K562 (cell line): ENCODE measurements at regions not wholly inside any gene's neighbourhood (a gene's known extent, or its start where the extent isn't known, plus 50 kb on each side); places are given as distances from the start of the nearest gene placed in this dataset.

Source experiments
- ATAC-seq: fragments of 200-7000 bp; cut with Tn5 transposase; 3 replicates; pipeline ENCODE4 v1.9.1; 2020; ENCODE audit warnings: moderate library complexity
- BruUV-seq: library from RNA; stranded (reverse); fragments of 400-500 nt; replicated peaks from 2 replicates; lab custom pipeline; 2021; lab: Mats Ljungman, UMichigan
- CTCF ChIA-PET: fragments of 300-600 bp; formaldehyde crosslinking; extraction: SDS; loops from one replicate; lab custom pipeline; 2021; ENCODE audit warnings: low intra/inter-chr PET ratio; lab: Yijun Ruan, JAX
- POLR2A ChIA-PET: fragments of 300-600, 350-650 bp; sonication (Branson Sonifier 250); formaldehyde crosslinking; extraction: SDS; loops from one replicate; lab custom pipeline; 2021; ENCODE audit warnings: antibody characterized with exemption, inconsistent platforms; lab: Yijun Ruan, JAX
- DNase-seq, 4 experiments: peaks; one replicate each; pipeline versions ENCODE4 v3.0.0 to v3.0.0-alpha.2; 2011 to 2018; ENCODE audit warnings: low spot score in 3 of 4, mixed read lengths in 3 of 4; ENCODE audit errors: extremely low read depth in 1 of 4
- FAIRE-seq: peaks from 2 replicates; lab custom pipeline; 2011; peaks lifted over from hg19 to GRCh38; lab: Jason Lieb, UNC
- H2AFZ ChIP-seq: 2 replicates; pipeline ENCODE4 v1.6.0; 2011; ENCODE audit warnings: low read depth, low read length, control low read depth, inconsistent platforms
- H3K27ac ChIP-seq: fragments of 200-600 bp; 3 replicates; pipeline ENCODE4 v1.8.0; 2011; ENCODE audit warnings: low read depth, mild to moderate bottlenecking, control low read depth, inconsistent platforms, low read length, moderate library complexity, mixed read lengths; ENCODE audit errors: extremely low read depth
- H3K27me3 ChIP-seq, 2 experiments: fragments of 300-600 bp in 1 of 2; 2 replicates in 1 of 2; 3 replicates in 1 of 2; pipeline versions ENCODE4 v1.6.0 to v1.8.0; 2011; ENCODE audit warnings: inconsistent platforms in 2 of 2, low read length in 2 of 2, mild to moderate bottlenecking in 1 of 2, mixed read lengths in 1 of 2, moderate library complexity in 1 of 2; ENCODE audit not compliant: control insufficient read depth in 2 of 2, insufficient read depth in 2 of 2
- H3K36me3 ChIP-seq: fragments of 300-600 bp; 3 replicates; pipeline ENCODE4 v1.8.0; 2011; ENCODE audit warnings: mild to moderate bottlenecking, low read length, inconsistent platforms; ENCODE audit not compliant: control insufficient read depth, insufficient read depth
- H3K4me1 ChIP-seq, 2 experiments: fragments of 200-600 bp in 1 of 2; replicated peaks in 1 of 2; 2 replicates in 1 of 2; 3 replicates in 1 of 2; pipeline versions ENCODE4 v1.5.1 to v1.8.0; 2011; ENCODE audit warnings: inconsistent platforms in 2 of 2, low read length in 2 of 2, mild to moderate bottlenecking in 1 of 2, mixed read lengths in 1 of 2, moderate library complexity in 1 of 2; ENCODE audit not compliant: control insufficient read depth in 2 of 2, insufficient read depth in 2 of 2
- H3K4me2 ChIP-seq: 2 replicates; pipeline ENCODE4 v1.6.1; 2011; ENCODE audit warnings: low read length, control low read depth, inconsistent platforms, mixed read lengths; ENCODE audit not compliant: insufficient read depth
- H3K4me3 ChIP-seq: fragments of 200-600 bp; sonication (generic), shearing (Covaris generic); 2 replicates; pipeline ENCODE4 v1.5.1; 2016; ENCODE audit warnings: control low read depth, inconsistent platforms
- H3K79me2 ChIP-seq: fragments of 200-600 bp; 3 replicates; pipeline ENCODE4 v1.8.0; 2011; ENCODE audit warnings: low read length, inconsistent platforms; ENCODE audit not compliant: control insufficient read depth, insufficient read depth
- H3K9ac ChIP-seq, 2 experiments: 2 replicates each; pipeline versions ENCODE4 v1.6.0 to v1.6.1; 2011; ENCODE audit warnings: low read depth in 2 of 2, low read length in 2 of 2, control low read depth in 1 of 2, inconsistent platforms in 1 of 2, mild to moderate bottlenecking in 1 of 2, mixed read lengths in 1 of 2; ENCODE audit not compliant: insufficient read depth in 1 of 2
- H3K9me1 ChIP-seq: one replicate; pipeline ENCODE4 v1.6.0; 2011; ENCODE audit warnings: inconsistent platforms, mild to moderate bottlenecking, low read length, moderate library complexity; ENCODE audit not compliant: control insufficient read depth, insufficient read depth
- H3K9me3 ChIP-seq: replicated peaks from 2 replicates; pipeline ENCODE4 v1.5.1; 2011; ENCODE audit warnings: low read depth, low read length, inconsistent platforms; ENCODE audit not compliant: control insufficient read depth, insufficient read depth
- H4K20me1 ChIP-seq: replicated peaks from 2 replicates; pipeline ENCODE4 v1.6.1; 2011; ENCODE audit warnings: low read length, inconsistent platforms, mixed read lengths; ENCODE audit not compliant: control insufficient read depth, insufficient read depth
- ARID2 ChIP-seq: fragments of 450-650 bp; IDR thresholded peaks from 2 replicates; pipeline ENCODE4 v1.6.1; 2017; ENCODE audit warnings: antibody characterized with exemption, mild to moderate bottlenecking
- ARID3A ChIP-seq: IDR thresholded peaks from 2 replicates; pipeline ENCODE4 v1.6.1; 2012; ENCODE audit warnings: low read depth, low read length, improper control_type of control experiment, borderline replicate concordance
- CHD4 ChIP-seq: fragments of 200-600 bp; sonication (generic); IDR thresholded peaks from 3 replicates; pipeline ENCODE4 v1.6.1; 2012; ENCODE audit warnings: low read depth, mild to moderate bottlenecking, mixed read lengths, low read length, inconsistent platforms; ENCODE audit not compliant: insufficient read depth, insufficient replicate concordance, poor library complexity, severe bottlenecking
- FOXP4 ChIP-seq: sonication (generic); formaldehyde crosslinking; IDR thresholded peaks from 2 replicates; pipeline ENCODE4 v1.8.0; 2022; ENCODE audit warnings: mild to moderate bottlenecking, missing genetic modification reagents, borderline replicate concordance
- HOXB6 ChIP-seq: fragments of 250-450 bp; sonication (Bioruptor Pico); IDR thresholded peaks from 2 replicates; pipeline ENCODE4 v1.5.1; 2022; ENCODE audit warnings: mild to moderate bottlenecking, borderline replicate concordance
- IFI16 ChIP-seq: fragments of 250-450 bp; sonication (Bioruptor Pico); IDR thresholded peaks from 2 replicates; pipeline ENCODE4 v2.1.2; 2022; ENCODE audit warnings: mild to moderate bottlenecking, inconsistent platforms
- L3MBTL2 ChIP-seq: fragments of 450-650 bp; IDR thresholded peaks from 2 replicates; pipeline ENCODE4 v1.6.1; 2016; ENCODE audit warnings: mild to moderate bottlenecking, moderate library complexity
- MTF1 ChIP-seq: fragments of 250-450 bp; sonication (Bioruptor Pico); IDR thresholded peaks from 2 replicates; pipeline ENCODE4 v1.9.0; 2021; ENCODE audit warnings: moderate library complexity, mild to moderate bottlenecking, inconsistent platforms, borderline replicate concordance
- POLR3A ChIP-seq: IDR thresholded peaks from 2 replicates; pipeline ENCODE4 v1.6.1; 2011; ENCODE audit warnings: borderline replicate concordance, mild to moderate bottlenecking, moderate library complexity; ENCODE audit not compliant: insufficient read length, insufficient read depth; ENCODE audit errors: extremely low read depth
- SAFB2 ChIP-seq: fragments of 200-400 bp; formaldehyde crosslinking; IDR thresholded peaks from 2 replicates; pipeline ENCODE4 v1.6.1; 2018; ENCODE audit warnings: borderline replicate concordance, low read length, low read depth, moderate library complexity; ENCODE audit not compliant: severe bottlenecking
- ZNF76 ChIP-seq: fragments of 250-450 bp; sonication (Bioruptor Pico); IDR thresholded peaks from 2 replicates; pipeline ENCODE4 v1.4.0; 2020; ENCODE audit warnings: mild to moderate bottlenecking, moderate library complexity, borderline replicate concordance
- WGBS: fragments of 100-300 bp; shearing (Covaris generic); methylation state at CpG from one replicate; pipeline ENCODE4 v1.1.6; 2016; ENCODE audit warnings: low coverage, mixed read lengths; ENCODE audit not compliant: insufficient coverage; ENCODE audit errors: missing lambda C conversion rate; 5-methylcytosine and 5-hydroxymethylcytosine counted together
- in situ Hi-C: fragments of 300-500 bp; cut with MboI; formaldehyde crosslinking; loops from 4 replicates; pipeline ENCODE4 v1.15.0; 2018; ENCODE audit warnings: inconsistent platforms, mixed read lengths
- intact Hi-C: fragments of 100-400 bp; cut with micrococcal nuclease; formaldehyde crosslinking; loops from 2 replicates; pipeline ENCODE4 v1.14.2; 2022

GRCh38 chr11:45051621-45052020 is 94.8 kb upstream of the PRDM11 start:
- Histone ChIP-seq H3K36me3 (no peaks in the 10 kb centered on the region), H3K79me2 (no peaks in the 10 kb centered on the region), H2AFZ (no peak overlapping the region), H3K27ac (no peak overlapping the region), H3K9me3 (no peaks in the 10 kb centered on the region), H3K9ac (no peak overlapping the region), H3K9me1 (no peaks in the 10 kb centered on the region), H3K4me3 (no peak overlapping the region), H3K27me3 (peaks cover 0 to 42% of the 10 kb centered on the region in 2 experiments; a peak in 4 of 5 replicates), H4K20me1 (no peaks in the 10 kb centered on the region), H3K4me1 (no peaks in the 10 kb centered on the region), H3K4me2 (no peak overlapping the region)
- no peak for DNase-seq
- TF ChIP-seq POLR3A (no peak), HOXB6 (CRISPR knock-in tag) (no peak), IFI16 (CRISPR knock-in tag) (no peak), SAFB2 (no peak)
- no peak for ATAC-seq
- no peak for FAIRE-seq
- POLR2A ChIA-PET, result interaction anchor here (0.7 kb wide), 1 partner anchor 21 kb away, joined by 3 read pairs; no protein-coding TSS in a partner anchor
- BruUV-seq, result no TSS peak
- WGBS, result 0% methylated on average over 4 of the region's 4 CpGs
- in situ Hi-C loops, result no loop called here
- intact Hi-C loops, result no loop called here
- CTCF ChIA-PET, result no interaction called here

- Histone ChIP-seq H3K9me1 (no peaks in the 10 kb centered on the region), H4K20me1 (no peaks in the 10 kb centered on the region), H3K4me3 (no peak overlapping the region), H3K36me3 (no peaks in the 10 kb centered on the region), H3K4me1 (no peaks in the 10 kb centered on the region), H3K27me3 (peaks cover 0 to 39% of the 10 kb centered on the region in 2 experiments; a peak in 4 of 5 replicates), H2AFZ (no peak overlapping the region), H3K27ac (no peak overlapping the region), H3K9ac (no peak overlapping the region), H3K79me2 (no peaks in the 10 kb centered on the region), H3K9me3 (no peaks in the 10 kb centered on the region), H3K4me2 (no peak overlapping the region)
- intact Hi-C loops, result no loop called here
- BruUV-seq, result no TSS peak
- WGBS, result 0% methylated on average over 6 of the region's 6 CpGs
- ATAC-seq (no peak), FAIRE-seq (no peak), DNase-seq (no peak)
- POLR2A ChIA-PET, result no interaction called here
- in situ Hi-C loops, result no loop called here
- CTCF ChIA-PET, result no interaction called here
- no peak for TF ChIP-seq MTF1 (CRISPR knock-in tag)
- TF ChIP-seq ARID3A, result no peak
- TF ChIP-seq ZNF76 (CRISPR knock-in tag), result no peak
- no peak for TF ChIP-seq CHD4
- TF ChIP-seq L3MBTL2, result no peak
- TF ChIP-seq FOXP4, result no peak
- TF ChIP-seq ARID2, result no peak
Measured at GRCh38 chr11:45052361-45052760, 94.1 kb upstream of the PRDM11 start.
